H1 (cell line): ENCODE measurements at regions not wholly inside any gene's neighbourhood (a gene's known extent, or its start where the extent isn't known, plus 50 kb on each side); places are given as distances from the start of the nearest gene placed in this dataset.

Experiments
- ATF2 ChIP-seq: IDR thresholded peaks from 2 replicates; pipeline ENCODE4 v1.6.1; 2012; ENCODE audit warnings: low read length, inconsistent platforms
- BRCA1 ChIP-seq: IDR thresholded peaks from 2 replicates; pipeline ENCODE4 v1.6.1; 2012; ENCODE audit warnings: low read depth, low read length, improper control_type of control experiment
- CBX8 ChIP-seq: fragments of 300-800, 300-1000 bp; sonication (generic); IDR thresholded peaks from 2 replicates; pipeline ENCODE4 v1.7.1; 2016; ENCODE audit warnings: low read depth, low read length, borderline replicate concordance
- CHD1 ChIP-seq: IDR thresholded peaks from 2 replicates; pipeline ENCODE4 v1.6.1; 2012; ENCODE audit warnings: low read depth, low read length, improper control_type of control experiment
- CTCF ChIP-seq, 3 experiments: IDR thresholded peaks; 1 replicate in 2 of 3; 2 replicates in 1 of 3; pipeline versions ENCODE4 v1.5.1 to v1.6.1; 2011; ENCODE audit warnings: low read length in 3 of 3, mild to moderate bottlenecking in 3 of 3, inconsistent platforms in 2 of 3, low read depth in 1 of 3, moderate library complexity in 1 of 3; ENCODE audit not compliant: insufficient read depth in 1 of 3; ENCODE audit errors: control extremely low read depth in 1 of 3
- GTF2F1 ChIP-seq: IDR thresholded peaks from 2 replicates; pipeline ENCODE4 v1.6.1; 2012; ENCODE audit warnings: low read depth, low read length, improper control_type of control experiment, borderline replicate concordance
- JUN ChIP-seq: IDR thresholded peaks from 2 replicates; pipeline ENCODE4 v1.6.1; 2011; ENCODE audit warnings: low read depth, mild to moderate bottlenecking, improper control_type of control experiment, low read length
- POLR2A ChIP-seq, 2 experiments: IDR thresholded peaks; 1 replicate in 1 of 2; 2 replicates in 1 of 2; pipeline ENCODE4 v1.6.1; 2011; ENCODE audit warnings: low read depth in 2 of 2, low read length in 2 of 2, mild to moderate bottlenecking in 2 of 2; ENCODE audit errors: control extremely low read depth in 1 of 2
- POLR2AphosphoS5 ChIP-seq: IDR thresholded peaks from 2 replicates; pipeline ENCODE4 v1.6.1; 2011; ENCODE audit warnings: low read depth, low read length
- RAD21 ChIP-seq, 2 experiments: IDR thresholded peaks in 1 of 2; conservative IDR thresholded peaks in 1 of 2; 2 replicates each; pipeline ENCODE4 v1.6.1; 2011; ENCODE audit warnings: low read depth in 2 of 2, low read length in 2 of 2, improper control_type of control experiment in 1 of 2, inconsistent platforms in 1 of 2, mild to moderate bottlenecking in 1 of 2, moderate library complexity in 1 of 2
- RXRA ChIP-seq: IDR thresholded peaks from 2 replicates; pipeline ENCODE4 v1.6.1; 2011; ENCODE audit warnings: low read depth, mild to moderate bottlenecking, low read length, moderate library complexity; ENCODE audit not compliant: insufficient read depth
- SIN3A ChIP-seq, 2 experiments: IDR thresholded peaks in 1 of 2; conservative IDR thresholded peaks in 1 of 2; 2 replicates each; pipeline ENCODE4 v1.6.1; 2011 to 2012; ENCODE audit warnings: low read length in 2 of 2, improper control_type of control experiment in 1 of 2, low read depth in 1 of 2, mild to moderate bottlenecking in 1 of 2
- TAF1 ChIP-seq: IDR thresholded peaks from 2 replicates; pipeline ENCODE4 v1.6.1; 2011; ENCODE audit warnings: mild to moderate bottlenecking, low read depth, low read length

GRCh38 chr11:133705873-133706272 lies 139.4 kb downstream of the SPATA19 start:
- TF ChIP-seq SIN3A (conservative IDR thresholded peaks at IDR 0.05 in 1 of 2, IDR thresholded peaks at IDR 0.05 in 1 of 2; ENCODE audit: low read depth in 1 of 2, low read length in 2 of 2) (no peak), GTF2F1 (no peak), POLR2AphosphoS5 (no peak), CHD1 (no peak), RXRA (no peak), ATF2 (no peak), POLR2A (IDR thresholded peaks at IDR 0.05; ENCODE audit: control extremely low read depth in 1 of 2, low read depth in 2 of 2, low read length in 2 of 2) (no peak), RAD21 (IDR thresholded peaks at IDR 0.05 in 1 of 2, conservative IDR thresholded peaks at IDR 0.05 in 1 of 2; ENCODE audit: low read depth in 2 of 2, low read length in 2 of 2) (no peak), JUN (no peak), CTCF (IDR thresholded peaks at IDR 0.05; ENCODE audit: control extremely low read depth in 1 of 3, insufficient read depth in 1 of 3, low read depth in 1 of 3, low read length in 3 of 3) (no peak), TAF1 (no peak), CBX8 (no peak), BRCA1 (no peak)
